HEK293T (cell line): ENCODE measurements at regions not wholly inside any gene's neighbourhood (a gene's known extent, or its start where the extent isn't known, plus 50 kb on each side); places are given as distances from the start of the nearest gene placed in this dataset.

ENCODE experiments used
- ARNT ChIP-seq: fragments of 450-650 bp; IDR thresholded peaks from 2 replicates; pipeline ENCODE4 v1.6.1; 2017; ENCODE audit warnings: mild to moderate bottlenecking
- BHLHE40 ChIP-seq: fragments of 450-650 bp; IDR thresholded peaks from 2 replicates; pipeline ENCODE4 v1.6.1; 2016; ENCODE audit warnings: mild to moderate bottlenecking, moderate library complexity, borderline replicate concordance
- CTBP1 ChIP-seq: fragments of 450-650 bp; IDR thresholded peaks from 2 replicates; pipeline ENCODE4 v1.6.1; 2016; ENCODE audit warnings: borderline replicate concordance
- FOXA1 ChIP-seq: fragments of 450-650 bp; IDR thresholded peaks from 2 replicates; pipeline ENCODE4 v1.6.1; 2016; ENCODE audit warnings: mild to moderate bottlenecking
- FOXK2 ChIP-seq: fragments of 450-650 bp; IDR thresholded peaks from 2 replicates; pipeline ENCODE4 v1.6.1; 2016; ENCODE audit warnings: mild to moderate bottlenecking
- FOXM1 ChIP-seq: fragments of 450-650 bp; IDR thresholded peaks from 2 replicates; pipeline ENCODE4 v1.6.1; 2017; ENCODE audit warnings: mild to moderate bottlenecking, borderline replicate concordance
- HDGF ChIP-seq: fragments of 450-650 bp; IDR thresholded peaks from 2 replicates; pipeline ENCODE4 v1.6.1; 2017; ENCODE audit warnings: antibody characterized with exemption, borderline replicate concordance
- L3MBTL2 ChIP-seq: fragments of 450-650 bp; conservative IDR thresholded peaks from 2 replicates; pipeline ENCODE4 v1.6.1; 2016; ENCODE audit warnings: mild to moderate bottlenecking
- NFRKB ChIP-seq: fragments of 450-650 bp; IDR thresholded peaks from 2 replicates; pipeline ENCODE4 v1.6.1; 2016; ENCODE audit warnings: mild to moderate bottlenecking, moderate library complexity
- SP1 ChIP-seq: fragments of 450-650 bp; IDR thresholded peaks from 2 replicates; pipeline ENCODE4 v1.6.1; 2017
- SUZ12 ChIP-seq: fragments of 450-650 bp; IDR thresholded peaks from 2 replicates; pipeline ENCODE4 v1.6.1; 2016; ENCODE audit warnings: mild to moderate bottlenecking
- TARDBP ChIP-seq: fragments of 450-650 bp; IDR thresholded peaks from 2 replicates; pipeline ENCODE4 v1.6.1; 2016
- ZNF384 ChIP-seq: fragments of 450-650 bp; IDR thresholded peaks from 2 replicates; pipeline ENCODE4 v1.6.1; 2016
- TF ChIP-seq, protein P1 (sequence below): fragments of 450-650 bp; IDR thresholded peaks from 2 replicates; pipeline ENCODE4 v1.6.1; 2016

DNA sequence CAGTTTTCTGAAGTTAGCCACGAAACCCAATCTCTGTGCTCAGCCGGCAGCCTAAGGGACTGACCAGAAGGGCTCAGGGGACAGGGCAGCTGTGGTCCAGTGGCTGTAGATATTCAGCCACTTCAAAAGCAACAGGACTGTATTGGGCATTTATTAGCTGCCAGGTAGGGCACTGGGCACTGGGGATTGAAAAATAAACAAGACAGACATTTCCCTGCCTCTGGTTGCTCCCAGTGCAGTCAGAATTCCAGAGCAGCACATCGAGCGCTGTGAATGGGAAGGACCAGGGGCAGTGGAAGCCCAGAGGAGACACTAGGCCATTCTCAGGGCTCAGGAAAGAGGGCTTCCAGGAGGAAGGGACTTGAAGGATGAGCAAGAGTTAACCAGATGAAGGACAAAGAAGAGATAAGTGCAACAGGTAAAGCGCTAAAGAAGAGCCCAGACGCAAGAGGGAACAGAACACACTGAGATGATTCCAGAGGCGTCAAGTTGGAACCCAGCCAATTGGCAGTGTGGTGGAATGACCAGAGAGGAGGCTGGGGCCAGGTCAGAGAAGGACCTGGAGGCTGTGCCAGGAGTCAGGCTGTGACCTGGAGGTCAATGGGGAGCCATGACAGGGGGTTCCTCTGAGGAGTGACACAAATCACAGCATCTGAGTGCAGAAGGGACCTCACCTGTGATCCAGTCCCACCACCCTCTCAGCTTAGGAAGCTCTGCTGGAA lies 122.5 kb upstream of the ZNF618 start:
- TF ChIP-seq BHLHE40 (no peak), SUZ12 (no peak), FOXA1 (no peak), ZNF384 (no peak), CTBP1 (no peak), SP1 (no peak), TARDBP (no peak), FOXM1 (no peak), L3MBTL2 (no peak), FOXK2 (no peak), HDGF (no peak), NFRKB (no peak), ARNT (no peak)
- TF ChIP-seq, protein P1, sequence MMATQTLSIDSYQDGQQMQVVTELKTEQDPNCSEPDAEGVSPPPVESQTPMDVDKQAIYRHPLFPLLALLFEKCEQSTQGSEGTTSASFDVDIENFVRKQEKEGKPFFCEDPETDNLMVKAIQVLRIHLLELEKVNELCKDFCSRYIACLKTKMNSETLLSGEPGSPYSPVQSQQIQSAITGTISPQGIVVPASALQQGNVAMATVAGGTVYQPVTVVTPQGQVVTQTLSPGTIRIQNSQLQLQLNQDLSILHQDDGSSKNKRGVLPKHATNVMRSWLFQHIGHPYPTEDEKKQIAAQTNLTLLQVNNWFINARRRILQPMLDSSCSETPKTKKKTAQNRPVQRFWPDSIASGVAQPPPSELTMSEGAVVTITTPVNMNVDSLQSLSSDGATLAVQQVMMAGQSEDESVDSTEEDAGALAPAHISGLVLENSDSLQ: no peak
